Spinal cord (tissue), 9 donors: ENCODE measurements at regions not wholly inside any gene's neighbourhood (a gene's known extent, or its start where the extent isn't known, plus 50 kb on each side); places are given as distances from the start of the nearest gene placed in this dataset.

Source experiments
- DNase-seq, 6 donors: peaks; one replicate each; pipeline versions ENCODE4 v3.0.0 to v3.0.0-alpha.2; 2013 to 2015; ENCODE audit warnings: low spot score in 6 of 6, low read depth in 4 of 6
- H3K27ac ChIP-seq: one replicate; pipeline ENCODE4 v1.5.1; 2013; ENCODE audit warnings: low read depth, low read length, control low read depth
- H3K27me3 ChIP-seq: one replicate; pipeline ENCODE4 v1.6.1; 2013; ENCODE audit warnings: low read length; ENCODE audit not compliant: control insufficient read depth, insufficient read depth
- H3K36me3 ChIP-seq: one replicate; pipeline ENCODE4 v1.6.1; 2013; ENCODE audit warnings: low read length; ENCODE audit not compliant: control insufficient read depth, insufficient read depth
- H3K4me1 ChIP-seq: one replicate; pipeline ENCODE4 v1.6.1; 2013; ENCODE audit warnings: low read length; ENCODE audit not compliant: control insufficient read depth, insufficient read depth
- H3K4me3 ChIP-seq: one replicate; pipeline ENCODE4 v1.5.1; 2013; ENCODE audit warnings: low read depth, low read length, control low read depth
- H3K9me3 ChIP-seq: one replicate; pipeline ENCODE4 v1.6.1; 2013; ENCODE audit warnings: low read length; ENCODE audit not compliant: control insufficient read depth, insufficient read depth
- WGBS: methylation state at CpG from one replicate; pipeline ENCODE4 v1.1.5; 2013; ENCODE audit warnings: missing lambda C conversion rate; ENCODE audit not compliant: insufficient coverage; 5-methylcytosine and 5-hydroxymethylcytosine counted together
- donor health status: healthy.

DNA sequence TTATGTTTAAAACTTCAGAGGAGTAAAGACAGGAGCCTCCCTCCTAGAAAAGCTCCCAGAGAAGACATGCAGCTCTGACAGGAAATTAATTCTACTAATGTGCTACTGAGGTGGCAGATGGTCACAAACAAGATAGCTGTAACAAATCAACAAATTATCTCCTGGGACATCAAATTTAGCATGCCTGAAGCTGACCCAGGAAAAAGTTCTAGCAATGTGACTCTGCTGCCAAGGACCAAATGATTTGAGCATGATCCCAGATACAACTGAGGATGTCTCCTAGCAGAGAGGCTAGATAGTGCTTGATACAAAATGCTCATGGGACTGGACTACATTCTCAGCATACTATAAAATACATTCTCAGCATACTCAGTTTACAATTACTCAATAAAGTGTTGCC is 413.5 kb upstream of the SMC2 start:
- no peak overlapping the region for H3K27ac ChIP-seq
- no peaks in the 10 kb centered on the region for H3K27me3 ChIP-seq
- no peaks in the 10 kb centered on the region for H3K9me3 ChIP-seq
- H3K4me1 ChIP-seq = no peaks in the 10 kb centered on the region
- no peak for DNase-seq
- no peak overlapping the region for H3K4me3 ChIP-seq
- H3K36me3 ChIP-seq = no peaks in the 10 kb centered on the region

DNA sequence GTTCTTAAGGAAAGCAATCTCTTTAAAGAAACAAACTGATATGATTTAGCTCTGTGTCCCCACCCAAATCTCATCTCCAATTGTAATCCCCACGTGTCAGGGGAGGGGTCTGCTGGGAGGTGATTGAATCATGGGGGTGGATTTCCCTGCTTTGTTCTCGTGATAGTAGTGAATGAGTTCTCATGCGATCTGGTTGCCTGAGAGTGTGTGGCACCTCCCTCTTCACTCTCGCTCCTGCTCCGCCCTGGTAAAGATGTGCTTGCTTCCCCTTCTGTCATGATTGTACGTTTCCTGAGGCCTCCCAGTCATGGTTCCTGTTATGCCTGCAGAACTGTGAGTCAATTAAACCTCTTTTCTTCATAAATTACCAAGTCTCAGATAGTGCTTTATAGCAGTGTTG is 412.7 kb upstream of the SMC2 start:
- no peak for DNase-seq
- Histone ChIP-seq H3K9me3 (no peaks in the 10 kb centered on the region), H3K27ac (no peak overlapping the region), H3K36me3 (no peaks in the 10 kb centered on the region), H3K4me1 (no peaks in the 10 kb centered on the region), H3K27me3 (no peaks in the 10 kb centered on the region), H3K4me3 (no peak overlapping the region)
- 76% methylated on average over 4 of the region's 6 CpGs for WGBS

DNA sequence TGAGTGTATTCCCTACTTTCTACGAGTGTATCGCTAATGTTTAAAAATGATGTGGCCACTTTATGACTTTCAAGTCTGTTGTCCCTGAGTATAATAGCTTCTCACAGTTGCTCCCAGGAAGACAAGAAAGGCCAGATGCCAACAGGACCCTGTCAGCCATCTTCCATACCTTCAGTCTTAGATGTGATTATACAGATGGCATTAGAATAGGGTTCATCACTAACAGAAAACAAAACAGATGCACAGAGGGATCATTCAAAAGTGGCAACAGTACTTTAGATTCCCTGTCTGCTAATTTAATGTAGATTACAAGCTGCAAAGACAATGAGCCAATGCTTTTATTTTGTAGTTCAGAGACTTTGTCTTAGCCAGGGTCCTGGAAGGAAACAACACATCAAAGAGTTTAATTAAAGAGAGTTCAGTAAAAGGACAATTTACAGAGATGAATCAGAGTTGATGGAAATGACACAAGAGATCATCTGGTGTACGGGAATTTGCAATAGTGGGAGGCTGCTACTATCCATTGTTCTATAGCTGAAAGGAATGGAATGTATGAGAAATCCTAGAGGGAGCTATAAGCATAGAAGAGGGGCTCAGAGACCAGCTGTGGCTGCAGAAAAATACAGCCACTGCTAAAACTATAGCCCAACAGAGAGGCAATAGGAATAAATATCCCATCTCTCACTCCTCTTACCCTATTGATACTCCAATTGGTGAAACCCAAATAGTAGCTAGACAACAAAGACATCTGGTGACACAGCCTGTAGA is 393.7 kb upstream of the SMC2 start:
- Histone ChIP-seq H3K9me3 (no peaks in the 10 kb centered on the region), H3K27me3 (no peaks in the 10 kb centered on the region), H3K4me1 (no peaks in the 10 kb centered on the region), H3K27ac (no peak overlapping the region), H3K4me3 (no peak overlapping the region), H3K36me3 (no peaks in the 10 kb centered on the region)
- peak in 1 of 6 donors; percentile 81 for DNase-seq
- no CpG with 5 or more reads among the region's 3 CpGs for WGBS

DNA sequence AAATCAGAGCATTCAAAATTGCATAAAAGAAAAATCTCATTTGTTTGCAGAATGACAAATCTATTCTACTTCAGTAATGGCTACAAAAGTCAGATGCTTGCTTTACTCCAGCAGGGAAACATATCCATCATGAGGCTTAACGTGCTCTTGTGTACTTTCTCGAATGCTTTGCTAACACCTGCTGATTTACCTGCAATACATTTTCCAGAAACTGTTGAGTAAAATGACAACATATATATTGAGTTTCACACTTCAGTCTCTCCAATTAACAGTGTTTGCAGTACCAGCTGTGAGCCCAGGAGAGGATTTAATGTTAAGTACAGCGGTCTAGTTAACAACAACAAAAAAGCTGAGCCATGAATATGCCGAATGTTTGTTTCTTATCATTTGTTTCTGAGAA is 391.5 kb upstream of the SMC2 start:
- no peaks in the 10 kb centered on the region for H3K36me3 ChIP-seq
- H3K9me3 ChIP-seq = no peaks in the 10 kb centered on the region
- H3K4me1 ChIP-seq = no peaks in the 10 kb centered on the region
- peak in 1 of 6 donors; percentile 84 for DNase-seq
- no peak overlapping the region for H3K4me3 ChIP-seq
- H3K27ac ChIP-seq = no peak overlapping the region
- no CpG with 5 or more reads among the region's 4 CpGs for WGBS
- H3K27me3 ChIP-seq = no peaks in the 10 kb centered on the region

DNA sequence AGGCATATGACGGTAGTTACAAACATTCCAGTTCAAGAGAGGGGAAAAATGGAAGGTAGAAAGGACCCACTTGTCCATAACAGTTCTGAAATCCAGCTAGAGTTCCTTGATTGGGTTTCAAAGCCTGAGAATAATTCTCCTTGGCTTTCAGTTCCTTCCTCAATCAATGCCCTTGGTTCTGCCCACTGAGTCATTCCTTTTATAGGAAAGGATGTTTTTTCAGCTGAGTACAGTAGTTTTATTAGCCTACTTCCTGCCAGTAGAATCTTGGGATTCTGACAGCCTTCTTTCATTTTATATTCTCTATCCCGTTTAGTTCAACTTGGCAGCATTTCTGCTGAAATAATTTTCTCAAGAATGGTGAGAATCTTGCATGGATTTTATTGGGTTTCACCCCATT is 386.9 kb upstream of the SMC2 start:
- H3K9me3 ChIP-seq = peaks cover 3% of the 10 kb centered on the region
- no peaks in the 10 kb centered on the region for H3K36me3 ChIP-seq
- no peak overlapping the region for H3K4me3 ChIP-seq
- H3K27ac ChIP-seq = no peak overlapping the region
- H3K4me1 ChIP-seq = no peaks in the 10 kb centered on the region
- no peak for DNase-seq
- no CpG with 5 or more reads among the region's 2 CpGs for WGBS
- no peaks in the 10 kb centered on the region for H3K27me3 ChIP-seq

DNA sequence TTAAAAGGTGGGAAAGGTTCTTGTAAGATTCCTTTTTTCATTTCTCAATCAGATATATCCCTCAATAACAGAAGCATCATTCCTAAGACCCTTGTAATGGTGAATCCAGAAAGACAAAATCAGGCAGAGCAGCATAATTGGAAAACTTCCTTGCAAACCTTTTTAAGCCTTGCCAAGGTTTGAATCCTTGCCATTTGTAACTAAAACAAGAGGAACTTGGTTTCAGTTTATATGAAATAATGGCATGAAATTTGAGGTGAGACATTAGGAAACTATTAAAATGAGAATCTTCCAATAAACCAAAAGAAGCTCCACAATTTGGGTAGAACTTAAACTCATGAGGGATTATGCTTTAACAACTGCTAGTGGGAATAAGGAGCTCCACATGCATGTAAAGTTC is 384.7 kb upstream of the SMC2 start:
- no peak for DNase-seq
- Histone ChIP-seq H3K27me3 (no peaks in the 10 kb centered on the region), H3K36me3 (no peaks in the 10 kb centered on the region), H3K4me3 (no peak overlapping the region), H3K27ac (no peak overlapping the region), H3K4me1 (no peaks in the 10 kb centered on the region), H3K9me3 (peaks cover 3% of the 10 kb centered on the region)

DNA sequence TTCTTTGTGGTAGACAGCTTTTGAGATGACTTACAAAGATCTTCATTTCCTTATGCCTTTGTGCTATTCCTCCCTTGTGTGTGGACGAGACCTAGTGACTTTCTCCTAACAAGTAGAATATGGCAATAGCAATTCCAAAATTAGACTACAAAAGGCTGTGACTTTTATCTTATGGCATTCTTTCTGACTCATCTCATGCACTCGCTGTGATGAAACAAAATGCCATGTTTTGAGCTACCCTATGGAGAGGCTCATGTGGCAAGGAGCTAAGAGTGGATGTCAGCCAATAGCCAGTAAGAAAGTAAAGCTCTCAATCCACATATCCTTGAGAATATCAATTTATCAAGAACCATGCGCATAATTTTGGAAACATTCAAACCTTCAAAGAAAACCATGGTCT is 380.5 kb upstream of the SMC2 start:
- Histone ChIP-seq H3K4me3 (no peak overlapping the region), H3K4me1 (no peaks in the 10 kb centered on the region), H3K9me3 (peaks cover 3% of the 10 kb centered on the region), H3K27ac (no peak overlapping the region), H3K36me3 (no peaks in the 10 kb centered on the region), H3K27me3 (no peaks in the 10 kb centered on the region)
- no peak for DNase-seq
- no CpG with 5 or more reads among the region's 3 CpGs for WGBS

DNA sequence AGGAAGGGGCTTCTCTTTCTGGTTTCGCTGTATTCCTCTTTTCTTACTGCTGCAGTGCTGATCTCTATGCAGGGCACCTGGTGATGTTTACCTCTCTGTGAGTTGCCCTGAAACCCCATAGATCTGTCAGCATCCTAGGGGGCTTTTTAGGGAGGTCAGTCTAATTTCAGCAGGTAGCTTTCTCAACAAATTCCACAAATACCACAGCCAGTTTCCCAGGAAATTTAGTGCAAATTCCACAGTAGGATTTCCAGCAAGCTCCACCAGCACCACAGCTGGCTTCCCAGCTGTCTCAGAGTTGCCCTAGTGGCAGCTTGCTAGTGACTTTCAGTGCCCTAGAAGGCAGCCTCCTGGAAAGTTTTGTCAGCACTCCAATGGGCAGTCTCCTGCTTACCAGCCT is 379.1 kb upstream of the SMC2 start:
- no peaks in the 10 kb centered on the region for H3K27me3 ChIP-seq
- no peaks in the 10 kb centered on the region for H3K36me3 ChIP-seq
- WGBS = 57% methylated on average over 1 of the region's 1 CpG
- H3K9me3 ChIP-seq = peaks cover 3% of the 10 kb centered on the region
- H3K27ac ChIP-seq = no peak overlapping the region
- H3K4me1 ChIP-seq = no peaks in the 10 kb centered on the region
- H3K4me3 ChIP-seq = no peak overlapping the region
- no peak for DNase-seq

DNA sequence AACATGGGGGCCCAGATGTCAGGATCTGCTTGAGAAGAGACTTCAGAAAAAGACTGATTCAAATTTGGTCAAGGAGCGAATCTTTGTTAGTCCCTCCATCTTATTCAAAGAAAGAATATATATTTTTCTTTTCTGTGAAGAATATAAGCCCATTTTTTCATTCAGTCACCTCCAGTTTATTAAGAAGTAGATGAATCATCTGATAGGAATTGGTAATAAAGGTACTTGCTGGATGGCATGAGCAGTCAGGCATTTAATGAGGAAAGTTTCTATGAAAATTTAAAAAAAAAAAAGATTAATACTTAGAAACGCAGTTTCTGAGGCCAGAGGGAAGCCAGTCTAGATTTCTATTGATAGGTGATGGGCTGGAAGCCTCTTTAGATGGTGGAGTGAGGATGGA is 373.1 kb upstream of the SMC2 start:
- H3K4me1 ChIP-seq = no peaks in the 10 kb centered on the region
- H3K9me3 ChIP-seq = no peaks in the 10 kb centered on the region
- H3K27ac ChIP-seq = no peak overlapping the region
- DNase-seq = no peak
- no peak overlapping the region for H3K4me3 ChIP-seq
- WGBS = 75% methylated on average over 1 of the region's 2 CpGs
- H3K27me3 ChIP-seq = no peaks in the 10 kb centered on the region
- no peaks in the 10 kb centered on the region for H3K36me3 ChIP-seq

DNA sequence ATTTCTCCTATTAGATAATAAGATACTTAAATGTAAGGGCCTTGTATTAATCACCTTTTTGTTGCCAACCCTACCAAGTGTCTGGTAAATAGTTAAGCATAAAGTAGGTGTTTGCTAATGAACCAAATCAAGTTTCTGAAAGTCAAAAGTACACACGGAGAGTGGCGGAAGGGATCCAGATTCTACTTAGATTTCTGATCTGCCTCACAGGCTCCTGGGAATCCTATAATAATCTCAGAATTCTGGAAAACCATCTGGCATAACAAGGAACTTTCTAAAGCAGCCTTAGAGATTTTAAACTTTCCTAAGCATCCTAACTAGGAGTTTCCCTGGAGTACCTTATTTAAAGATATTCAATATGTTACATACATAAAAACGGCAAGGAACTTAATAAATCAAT is 363.2 kb upstream of the SMC2 start:
- H3K4me1 ChIP-seq = no peaks in the 10 kb centered on the region
- WGBS = 79% methylated on average over 2 of the region's 3 CpGs
- no peak for DNase-seq
- H3K9me3 ChIP-seq = no peaks in the 10 kb centered on the region
- H3K4me3 ChIP-seq = no peak overlapping the region
- H3K27ac ChIP-seq = no peak overlapping the region
- no peaks in the 10 kb centered on the region for H3K36me3 ChIP-seq
- no peaks in the 10 kb centered on the region for H3K27me3 ChIP-seq
